Osteocyte (in vitro differentiated cells): ENCODE measurements at regions not wholly inside any gene's neighbourhood (a gene's known extent, or its start where the extent isn't known, plus 50 kb on each side); places are given as distances from the start of the nearest gene placed in this dataset.

Experiments
- DNase-seq: peaks from one replicate; pipeline ENCODE4 v3.0.0; 2021; ENCODE audit warnings: mixed read lengths; ENCODE audit not compliant: unreplicated experiment; ENCODE audit errors: extremely low spot score
- H3K27ac Mint-ChIP-seq: one replicate; pipeline ENCODE4 v1.8.0; 2021; ENCODE audit warnings: mild to moderate bottlenecking, mixed read lengths; ENCODE audit not compliant: unreplicated experiment
- H3K27me3 Mint-ChIP-seq: one replicate; pipeline ENCODE4 v1.8.0; 2021; ENCODE audit warnings: mixed read lengths; ENCODE audit not compliant: unreplicated experiment
- H3K36me3 Mint-ChIP-seq: one replicate; pipeline ENCODE4 v1.8.0; 2021; ENCODE audit warnings: mixed read lengths; ENCODE audit not compliant: unreplicated experiment
- H3K4me1 Mint-ChIP-seq: one replicate; pipeline ENCODE4 v1.8.0; 2021; ENCODE audit warnings: mixed read lengths; ENCODE audit not compliant: unreplicated experiment
- H3K4me3 Mint-ChIP-seq: one replicate; pipeline ENCODE4 v1.8.0; 2021; ENCODE audit warnings: mild to moderate bottlenecking, moderate library complexity, mixed read lengths; ENCODE audit not compliant: unreplicated experiment
- H3K9me3 Mint-ChIP-seq: one replicate; pipeline ENCODE4 v1.8.0; 2021; ENCODE audit warnings: mixed read lengths; ENCODE audit not compliant: unreplicated experiment
- TF ChIP-seq, protein P1 (sequence below): fragments of 200-600 bp; sonication (generic); IDR thresholded peaks from 2 replicates; pipeline ENCODE4 v1.5.0; 2021; ENCODE audit warnings: antibody characterized with exemption, mild to moderate bottlenecking, moderate library complexity

DNA sequence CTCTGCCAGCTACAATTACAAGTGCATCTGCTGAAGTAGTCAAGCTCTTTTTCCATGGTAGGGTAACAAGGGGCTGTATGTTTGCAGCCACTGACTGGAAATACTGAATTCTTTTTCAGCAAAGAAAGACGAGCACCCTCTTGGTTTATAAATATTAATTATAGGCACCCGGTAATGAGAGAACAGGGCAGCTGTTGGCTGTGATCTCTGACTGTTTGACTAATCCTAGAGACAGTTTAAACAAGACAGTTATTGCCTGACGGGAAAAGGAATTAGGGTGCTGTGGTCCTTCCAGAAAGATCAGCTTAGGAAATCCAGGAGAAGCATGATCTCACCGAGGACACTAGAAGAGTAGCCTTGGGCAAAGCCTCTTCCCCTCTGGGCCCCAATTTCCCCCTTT, 183.7 kb upstream of the ZC3H12A start:
- H3K36me3 Mint-ChIP-seq = no peaks in the 10 kb centered on the region
- no peak for DNase-seq
- no peaks in the 10 kb centered on the region for H3K27me3 Mint-ChIP-seq
- H3K4me1 Mint-ChIP-seq = no peaks in the 10 kb centered on the region
- TF ChIP-seq, protein P1, sequence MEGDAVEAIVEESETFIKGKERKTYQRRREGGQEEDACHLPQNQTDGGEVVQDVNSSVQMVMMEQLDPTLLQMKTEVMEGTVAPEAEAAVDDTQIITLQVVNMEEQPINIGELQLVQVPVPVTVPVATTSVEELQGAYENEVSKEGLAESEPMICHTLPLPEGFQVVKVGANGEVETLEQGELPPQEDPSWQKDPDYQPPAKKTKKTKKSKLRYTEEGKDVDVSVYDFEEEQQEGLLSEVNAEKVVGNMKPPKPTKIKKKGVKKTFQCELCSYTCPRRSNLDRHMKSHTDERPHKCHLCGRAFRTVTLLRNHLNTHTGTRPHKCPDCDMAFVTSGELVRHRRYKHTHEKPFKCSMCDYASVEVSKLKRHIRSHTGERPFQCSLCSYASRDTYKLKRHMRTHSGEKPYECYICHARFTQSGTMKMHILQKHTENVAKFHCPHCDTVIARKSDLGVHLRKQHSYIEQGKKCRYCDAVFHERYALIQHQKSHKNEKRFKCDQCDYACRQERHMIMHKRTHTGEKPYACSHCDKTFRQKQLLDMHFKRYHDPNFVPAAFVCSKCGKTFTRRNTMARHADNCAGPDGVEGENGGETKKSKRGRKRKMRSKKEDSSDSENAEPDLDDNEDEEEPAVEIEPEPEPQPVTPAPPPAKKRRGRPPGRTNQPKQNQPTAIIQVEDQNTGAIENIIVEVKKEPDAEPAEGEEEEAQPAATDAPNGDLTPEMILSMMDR = no peak
- no peak overlapping the region for H3K4me3 Mint-ChIP-seq
- no peak overlapping the region for H3K27ac Mint-ChIP-seq
- no peaks in the 10 kb centered on the region for H3K9me3 Mint-ChIP-seq

DNA sequence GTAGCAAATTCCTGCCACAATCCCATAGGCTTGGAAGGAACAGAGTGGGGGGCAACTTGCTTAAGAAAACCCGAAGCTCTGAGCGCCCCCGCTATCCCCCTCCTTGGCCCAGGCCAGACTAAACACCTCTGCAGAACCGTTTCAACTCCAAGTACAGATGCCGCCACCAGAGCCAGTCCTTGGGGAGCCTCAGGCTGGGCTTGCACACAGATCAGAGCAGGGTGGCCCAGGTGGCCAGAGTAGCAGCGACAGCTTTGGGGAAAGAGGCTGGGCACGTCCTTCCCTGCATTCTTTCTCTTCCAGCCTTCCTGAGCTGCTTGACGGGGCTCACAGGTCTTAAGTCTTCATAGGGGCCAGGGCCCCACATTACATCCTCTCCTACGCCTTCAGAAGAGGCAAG, 181.6 kb upstream of the ZC3H12A start:
- TF ChIP-seq, protein P1 = no peak
- no peaks in the 10 kb centered on the region for H3K27me3 Mint-ChIP-seq
- H3K27ac Mint-ChIP-seq = no peak overlapping the region
- H3K4me1 Mint-ChIP-seq = no peaks in the 10 kb centered on the region
- H3K9me3 Mint-ChIP-seq = no peaks in the 10 kb centered on the region
- no peak for DNase-seq
- H3K36me3 Mint-ChIP-seq = no peaks in the 10 kb centered on the region
- no peak overlapping the region for H3K4me3 Mint-ChIP-seq

DNA sequence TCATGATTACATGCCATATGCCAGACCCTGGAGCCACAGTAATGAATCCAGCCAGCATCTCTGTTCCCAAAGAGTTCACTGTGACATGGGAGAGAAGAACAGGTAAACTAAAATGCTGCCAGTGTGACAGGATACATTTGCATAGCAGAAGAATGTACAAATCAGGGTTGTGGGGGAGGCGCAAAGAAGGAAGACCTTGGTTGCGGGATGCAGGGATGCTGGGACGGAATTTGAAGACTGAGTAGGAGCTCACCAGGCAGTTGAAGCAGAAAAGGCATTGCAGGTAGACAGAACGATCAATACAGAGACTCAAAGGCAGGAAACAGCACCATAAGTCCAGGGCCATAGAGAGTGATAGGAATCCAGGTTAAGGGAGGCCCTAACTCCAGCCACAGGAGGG, 180.3 kb upstream of the ZC3H12A start:
- H3K27ac Mint-ChIP-seq = no peak overlapping the region
- no peak for DNase-seq
- no peaks in the 10 kb centered on the region for H3K27me3 Mint-ChIP-seq

DNA sequence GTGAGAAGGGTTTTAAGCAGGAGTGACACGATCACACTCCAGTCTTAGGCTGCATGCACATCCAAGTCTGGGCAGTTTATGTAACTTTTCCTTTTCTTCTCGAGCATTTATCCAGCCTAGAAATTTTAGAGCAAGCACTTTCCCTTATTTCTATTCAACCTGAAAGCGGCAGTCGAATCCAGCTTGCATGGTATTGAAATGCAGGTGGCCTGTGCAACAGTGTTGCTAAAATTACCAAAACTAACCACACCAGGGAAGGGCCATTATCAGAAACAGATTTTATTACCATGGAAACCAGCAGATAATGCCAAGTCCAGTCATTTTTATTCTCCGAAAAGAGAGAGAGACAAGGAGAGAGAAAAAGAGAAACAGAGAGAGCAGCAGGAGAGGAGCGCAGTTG, 179.9 kb upstream of the ZC3H12A start:
- H3K27me3 Mint-ChIP-seq = no peaks in the 10 kb centered on the region
- no peak for DNase-seq
- no peak overlapping the region for H3K27ac Mint-ChIP-seq
- H3K36me3 Mint-ChIP-seq = no peaks in the 10 kb centered on the region
- no peak overlapping the region for H3K4me3 Mint-ChIP-seq
- H3K9me3 Mint-ChIP-seq = no peaks in the 10 kb centered on the region
- H3K4me1 Mint-ChIP-seq = no peaks in the 10 kb centered on the region
- TF ChIP-seq, protein P1 = no peak

More for the DNA sequence above, 180.3 kb upstream of the ZC3H12A start:
- Mint-ChIP-seq H3K4me1 (no peaks in the 10 kb centered on the region), H3K4me3 (no peak overlapping the region), H3K36me3 (no peaks in the 10 kb centered on the region), H3K9me3 (no peaks in the 10 kb centered on the region)
- TF ChIP-seq, protein P1 = no peak

DNA sequence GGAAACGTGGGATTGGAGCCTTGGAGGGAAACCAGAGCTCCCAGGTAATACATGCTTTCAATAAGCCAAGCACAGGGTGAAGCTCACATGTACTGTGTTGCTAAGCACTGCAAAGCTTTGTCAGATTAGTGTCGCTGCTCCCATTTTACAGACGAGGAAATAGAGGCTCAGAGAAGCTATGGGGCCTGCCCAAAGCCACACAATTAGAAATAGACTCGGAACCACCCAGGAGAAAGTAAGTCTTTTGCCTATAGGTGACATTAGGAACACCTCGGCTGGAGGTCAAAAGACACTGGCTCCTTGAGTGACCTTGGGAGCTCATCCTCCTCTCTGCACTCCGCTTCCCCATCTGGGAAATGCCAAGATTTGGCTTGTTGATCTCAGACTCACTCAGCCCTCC, 175.6 kb upstream of the ZC3H12A start:
- no peak for DNase-seq
- Mint-ChIP-seq H3K27me3 (no peaks in the 10 kb centered on the region), H3K27ac (no peak overlapping the region), H3K4me1 (no peaks in the 10 kb centered on the region), H3K9me3 (no peaks in the 10 kb centered on the region), H3K36me3 (no peaks in the 10 kb centered on the region), H3K4me3 (no peak overlapping the region)
- TF ChIP-seq, protein P1 = no peak
